SK-N-SH (cell line): ENCODE measurements at regions not wholly inside any gene's neighbourhood (a gene's known extent, or its start where the extent isn't known, plus 50 kb on each side); places are given as distances from the start of the nearest gene placed in this dataset.
"Not testable (repeated sequence)": the region's sequence is repeated elsewhere in the genome, so short reads cannot be mapped to it uniquely, and the experiment has no call there.

Experiments used
- CTCF ChIA-PET: fragments of 300-600, 350-600 bp; formaldehyde crosslinking; extraction: SDS; loops from one replicate; lab custom pipeline; 2021; lab: Yijun Ruan, JAX
- POLR2A ChIA-PET: fragments of 350-600 bp; sonication (Branson Sonifier 250); formaldehyde crosslinking; extraction: SDS; loops from one replicate; lab custom pipeline; 2020; ENCODE audit warnings: antibody characterized with exemption, inconsistent platforms; lab: Yijun Ruan, JAX
- DNase-seq: peaks from one replicate; pipeline ENCODE4 v3.0.0; 2012
- H2AFZ ChIP-seq: fragments of 200-600 bp; sonication (generic); 2 replicates; pipeline ENCODE4 v1.8.1; 2016; ENCODE audit warnings: antibody characterized with exemption, mild to moderate bottlenecking, low read depth
- H3F3A ChIP-seq: fragments of 200-600 bp; sonication (generic); replicated peaks from 2 replicates; pipeline ENCODE3; 2016; ENCODE audit warnings: antibody characterized with exemption, mild to moderate bottlenecking; ENCODE audit not compliant: insufficient read depth
- H3K27ac ChIP-seq, 2 experiments: fragments of 200-500 bp in 1 of 2; fragments of 200-600 bp in 1 of 2; sonication (Bioruptor generic) in 1 of 2; sonication (generic), shearing (Covaris generic) in 1 of 2; 2 replicates each; pipeline versions ENCODE4 v1.5.1 to v1.6.1; 2014 to 2016; ENCODE audit warnings: low read depth in 2 of 2, inconsistent platforms in 1 of 2, low read length in 1 of 2, mild to moderate bottlenecking in 1 of 2, mixed read lengths in 1 of 2
- H3K27me3 ChIP-seq: fragments of 200-600 bp; sonication (generic), shearing (Covaris generic); 2 replicates; pipeline ENCODE4 v1.6.1; 2016; ENCODE audit warnings: mixed run types; ENCODE audit not compliant: insufficient read depth
- H3K36me3 ChIP-seq, 2 experiments: fragments of 200-500 bp in 1 of 2; fragments of 200-600 bp in 1 of 2; sonication (Bioruptor generic) in 1 of 2; sonication (generic) in 1 of 2; replicated peaks in 1 of 2; 2 replicates each; pipeline versions ENCODE3 to v1.5.1; 2014 to 2016; ENCODE audit warnings: low read length in 1 of 2, mild to moderate bottlenecking in 1 of 2; ENCODE audit not compliant: insufficient read depth in 2 of 2, control insufficient read depth in 1 of 2
- H3K4me1 ChIP-seq, 2 experiments: fragments of 200-500 bp in 1 of 2; fragments of 200-600 bp in 1 of 2; sonication (Bioruptor generic) in 1 of 2; sonication (generic), shearing (Covaris generic) in 1 of 2; 2 replicates each; pipeline versions ENCODE4 v1.5.1 to v1.6.1; 2014 to 2016; ENCODE audit warnings: low read depth in 1 of 2, low read length in 1 of 2, mixed run types in 1 of 2; ENCODE audit not compliant: insufficient read depth in 2 of 2, control insufficient read depth in 1 of 2
- H3K4me2 ChIP-seq: fragments of 200-600 bp; sonication (generic), shearing (Covaris generic); 2 replicates; pipeline ENCODE4 v1.6.1; 2017; ENCODE audit warnings: mixed run types
- H3K4me3 ChIP-seq, 2 experiments: fragments of 200-500 bp in 1 of 2; fragments of 200-600 bp in 1 of 2; sonication (Bioruptor generic) in 1 of 2; sonication (generic), shearing (Covaris generic) in 1 of 2; 2 replicates each; pipeline versions ENCODE4 v1.5.1 to v1.8.1; 2014 to 2016; ENCODE audit warnings: low read depth in 2 of 2, inconsistent platforms in 1 of 2, low read length in 1 of 2, mild to moderate bottlenecking in 1 of 2, mixed read lengths in 1 of 2, moderate library complexity in 1 of 2
- H3K79me2 ChIP-seq: fragments of 200-600 bp; sonication (generic); 2 replicates; pipeline ENCODE4 v1.8.1; 2017; ENCODE audit warnings: mild to moderate bottlenecking; ENCODE audit not compliant: insufficient read depth
- H3K9ac ChIP-seq: fragments of 200-600 bp; sonication (generic); 2 replicates; pipeline ENCODE4 v1.6.1; 2017; ENCODE audit warnings: mixed run types
- H3K9me2 ChIP-seq: fragments of 200-600 bp; sonication (generic); 2 replicates; pipeline ENCODE4 v1.6.1; 2017; ENCODE audit warnings: mixed run types
- H3K9me3 ChIP-seq: fragments of 200-600 bp; sonication (generic); 2 replicates; pipeline ENCODE4 v1.6.1; 2017; ENCODE audit warnings: mixed run types, mild to moderate bottlenecking, moderate library complexity
- H4K20me1 ChIP-seq: fragments of 200-600 bp; sonication (generic); 2 replicates; pipeline ENCODE4 v1.6.1; 2017; ENCODE audit warnings: mild to moderate bottlenecking, mixed run types; ENCODE audit not compliant: insufficient read depth
- CHD2 ChIP-seq: fragments of 150-350 bp; IDR thresholded peaks from 2 replicates; pipeline ENCODE4 v1.6.1; 2018; ENCODE audit warnings: low read length; ENCODE audit not compliant: partially characterized antibody
- EP300 ChIP-seq, 2 experiments: IDR thresholded peaks; 2 replicates each; pipeline versions ENCODE4 v1.4.0 to v1.6.1; 2012; ENCODE audit warnings: borderline replicate concordance in 1 of 2, low read depth in 1 of 2, low read length in 1 of 2
- FOXM1 ChIP-seq: IDR thresholded peaks from 2 replicates; pipeline ENCODE4 v1.4.0; 2012; ENCODE audit warnings: low read depth, mild to moderate bottlenecking
- GATA2 ChIP-seq: sonication (generic); formaldehyde crosslinking; IDR thresholded peaks from 2 replicates; pipeline ENCODE4 v1.5.0; 2020; ENCODE audit warnings: mild to moderate bottlenecking, missing genetic modification reagents
- JUND ChIP-seq: IDR thresholded peaks from 2 replicates; pipeline ENCODE4 v1.4.0; 2012
- MXI1 ChIP-seq: IDR thresholded peaks from 2 replicates; pipeline ENCODE4 v1.6.1; 2012; ENCODE audit warnings: mild to moderate bottlenecking, low read depth, low read length, improper control_type of control experiment
- NRF1 ChIP-seq: IDR thresholded peaks from 2 replicates; pipeline ENCODE4 v1.6.1; 2012; ENCODE audit warnings: low read depth, mild to moderate bottlenecking, low read length
- POLR2AphosphoS5 ChIP-seq: IDR thresholded peaks from 2 replicates; pipeline ENCODE4 v1.6.1; 2012; ENCODE audit warnings: low read depth, low read length
- RAD21 ChIP-seq: IDR thresholded peaks from 2 replicates; pipeline ENCODE4 v1.6.1; 2012; ENCODE audit warnings: mild to moderate bottlenecking, low read length
- SMC3 ChIP-seq: IDR thresholded peaks from 2 replicates; pipeline ENCODE4 v1.6.1; 2012; ENCODE audit warnings: low read depth, low read length, improper control_type of control experiment
- TAF1 ChIP-seq: IDR thresholded peaks from 2 replicates; pipeline ENCODE4 v1.6.1; 2012; ENCODE audit warnings: low read depth, mild to moderate bottlenecking, low read length, moderate library complexity, borderline replicate concordance
- TEAD4 ChIP-seq: IDR thresholded peaks from 2 replicates; pipeline ENCODE4 v1.4.0; 2012; ENCODE audit warnings: mild to moderate bottlenecking, borderline replicate concordance; ENCODE audit not compliant: insufficient read depth
- ZBTB33 ChIP-seq: IDR thresholded peaks from 2 replicates; pipeline ENCODE4 v1.4.0; 2012; ENCODE audit warnings: low read depth, borderline replicate concordance
- WGBS: methylation state at CpG from one replicate; pipeline ENCODE4 v1.1.6; 2017; ENCODE audit warnings: low lambda C conversion rate; 5-methylcytosine and 5-hydroxymethylcytosine counted together
- TF ChIP-seq, protein P1 (sequence below): IDR thresholded peaks from 2 replicates; pipeline ENCODE4 v1.6.1; 2012; ENCODE audit warnings: mild to moderate bottlenecking, low read depth, low read length, moderate library complexity

DNA sequence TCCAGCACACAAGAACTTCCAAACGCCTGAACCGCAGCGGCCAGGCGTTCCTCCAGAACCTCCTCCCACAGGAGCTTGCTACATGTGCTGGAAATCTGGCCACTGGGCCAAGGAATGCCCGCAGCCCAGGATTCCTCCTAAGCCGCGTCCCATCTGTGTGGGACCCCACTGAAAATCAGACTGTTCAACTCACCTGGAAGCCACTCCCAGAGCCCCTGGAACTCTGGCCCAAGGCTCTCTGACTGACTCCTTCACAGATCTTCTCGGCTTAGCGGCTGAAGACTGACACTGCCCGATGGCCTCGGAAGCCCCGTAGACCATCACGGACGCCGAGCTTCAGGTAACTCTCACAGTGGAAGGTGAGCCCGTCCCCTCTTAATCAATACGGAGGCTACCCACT, 130.2 kb upstream of the ADCY2 start:
- not testable (repeated sequence) for H2AFZ ChIP-seq, H3K79me2 ChIP-seq
- WGBS: 22% methylated on average over 8 of the region's 17 CpGs

GRCh38 chr5:7268722-7269121, 127.2 kb upstream of the ADCY2 start:
- H3K9ac ChIP-seq, H4K20me1 ChIP-seq, DNase-seq, H3K27ac ChIP-seq, H3K36me3 ChIP-seq, H3K9me3 ChIP-seq, H3K4me1 ChIP-seq, CTCF ChIA-PET, H3K27me3 ChIP-seq, POLR2A ChIA-PET, H3K4me2 ChIP-seq, H3F3A ChIP-seq, H3K9me2 ChIP-seq, H3K79me2 ChIP-seq, H3K4me3 ChIP-seq, H2AFZ ChIP-seq: not testable (repeated sequence)
- WGBS: 38% methylated on average over 3 of the region's 9 CpGs

More for the DNA sequence above, 130.2 kb upstream of the ADCY2 start:
- H3K4me2 ChIP-seq, H3K27ac ChIP-seq, DNase-seq, POLR2A ChIA-PET, H3K4me1 ChIP-seq, CTCF ChIA-PET, H4K20me1 ChIP-seq, H3K36me3 ChIP-seq, H3F3A ChIP-seq, H3K27me3 ChIP-seq, H3K9ac ChIP-seq, H3K9me3 ChIP-seq, H3K4me3 ChIP-seq, H3K9me2 ChIP-seq: not testable (repeated sequence)

- WGBS: 4% methylated on average over 5 of the region's 5 CpGs
- no peak overlapping the region for H3K4me2 ChIP-seq
- ChIA-PET CTCF (no interaction called here), POLR2A (no interaction called here)
- H3K79me2 ChIP-seq: no peaks in the 10 kb centered on the region
- no peak overlapping the region for H3K4me3 ChIP-seq
- H3K4me1 ChIP-seq: no peaks in the 10 kb centered on the region
- H3K27ac ChIP-seq: no peak overlapping the region
- H3K27me3 ChIP-seq: no peaks in the 10 kb centered on the region
- DNase-seq: no peak
- no peak overlapping the region for H2AFZ ChIP-seq
- no peaks in the 10 kb centered on the region for H3K9me3 ChIP-seq
- no peak overlapping the region for H3K9ac ChIP-seq
- no peaks in the 10 kb centered on the region for H3K9me2 ChIP-seq
- no peaks in the 10 kb centered on the region for H3K36me3 ChIP-seq
- H4K20me1 ChIP-seq: no peaks in the 10 kb centered on the region
- TF ChIP-seq GATA2: no peak
- TF ChIP-seq CHD2: no peak
- no peak for TF ChIP-seq MXI1
- no peak for TF ChIP-seq SMC3
- no peak for TF ChIP-seq ZBTB33
- TF ChIP-seq TEAD4: no peak
- no peak for TF ChIP-seq POLR2AphosphoS5
- no peak for TF ChIP-seq EP300 (IDR thresholded peaks at IDR 0.05; ENCODE audit: borderline replicate concordance in 1 of 2, low read depth in 1 of 2, low read length in 1 of 2)
- no peak for TF ChIP-seq RAD21
- TF ChIP-seq JUND: no peak
- no peak for TF ChIP-seq FOXM1
- TF ChIP-seq, protein P1, sequence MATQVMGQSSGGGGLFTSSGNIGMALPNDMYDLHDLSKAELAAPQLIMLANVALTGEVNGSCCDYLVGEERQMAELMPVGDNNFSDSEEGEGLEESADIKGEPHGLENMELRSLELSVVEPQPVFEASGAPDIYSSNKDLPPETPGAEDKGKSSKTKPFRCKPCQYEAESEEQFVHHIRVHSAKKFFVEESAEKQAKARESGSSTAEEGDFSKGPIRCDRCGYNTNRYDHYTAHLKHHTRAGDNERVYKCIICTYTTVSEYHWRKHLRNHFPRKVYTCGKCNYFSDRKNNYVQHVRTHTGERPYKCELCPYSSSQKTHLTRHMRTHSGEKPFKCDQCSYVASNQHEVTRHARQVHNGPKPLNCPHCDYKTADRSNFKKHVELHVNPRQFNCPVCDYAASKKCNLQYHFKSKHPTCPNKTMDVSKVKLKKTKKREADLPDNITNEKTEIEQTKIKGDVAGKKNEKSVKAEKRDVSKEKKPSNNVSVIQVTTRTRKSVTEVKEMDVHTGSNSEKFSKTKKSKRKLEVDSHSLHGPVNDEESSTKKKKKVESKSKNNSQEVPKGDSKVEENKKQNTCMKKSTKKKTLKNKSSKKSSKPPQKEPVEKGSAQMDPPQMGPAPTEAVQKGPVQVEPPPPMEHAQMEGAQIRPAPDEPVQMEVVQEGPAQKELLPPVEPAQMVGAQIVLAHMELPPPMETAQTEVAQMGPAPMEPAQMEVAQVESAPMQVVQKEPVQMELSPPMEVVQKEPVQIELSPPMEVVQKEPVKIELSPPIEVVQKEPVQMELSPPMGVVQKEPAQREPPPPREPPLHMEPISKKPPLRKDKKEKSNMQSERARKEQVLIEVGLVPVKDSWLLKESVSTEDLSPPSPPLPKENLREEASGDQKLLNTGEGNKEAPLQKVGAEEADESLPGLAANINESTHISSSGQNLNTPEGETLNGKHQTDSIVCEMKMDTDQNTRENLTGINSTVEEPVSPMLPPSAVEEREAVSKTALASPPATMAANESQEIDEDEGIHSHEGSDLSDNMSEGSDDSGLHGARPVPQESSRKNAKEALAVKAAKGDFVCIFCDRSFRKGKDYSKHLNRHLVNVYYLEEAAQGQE: no peak
- no peak for TF ChIP-seq TAF1
- no peak for TF ChIP-seq NRF1
- no peaks in the 10 kb centered on the region for H3F3A ChIP-seq
These were observed 126.2 kb upstream of the ADCY2 start for GRCh38 chr5:7269591-7270274.
